GM23248 (cell line): ENCODE measurements at regions not wholly inside any gene's neighbourhood (a gene's known extent, or its start where the extent isn't known, plus 50 kb on each side); places are given as distances from the start of the nearest gene placed in this dataset.

Experiments used
- EZH2 ChIP-seq: fragments of 200-600 bp; sonication (generic); IDR thresholded peaks from 2 replicates; pipeline ENCODE4 v1.6.1; 2018; ENCODE audit warnings: antibody characterized with exemption, mild to moderate bottlenecking; ENCODE audit not compliant: insufficient read depth, poor library complexity, severe bottlenecking
- EZH2phosphoT487 ChIP-seq: fragments of 200-600 bp; sonication (generic); IDR thresholded peaks from 2 replicates; pipeline ENCODE4 v1.6.1; 2018; ENCODE audit warnings: antibody characterized with exemption, moderate library complexity, mild to moderate bottlenecking, low read depth; ENCODE audit not compliant: insufficient read depth

- no peak for TF ChIP-seq EZH2phosphoT487
- no peak for TF ChIP-seq EZH2
Measured at GRCh38 chr12:68477906-68478305, 132.8 kb upstream of the RAP1B start.
